ENCODE measurements at regions not wholly inside any gene's neighbourhood (a gene's known extent, or its start where the extent isn't known, plus 50 kb on each side); places are given as distances from the start of the nearest gene placed in this dataset.
"Not testable (repeated sequence)": the region's sequence is repeated elsewhere in the genome, so short reads cannot be mapped to it uniquely, and the experiment has no call there.

GRCh38 chr5:25701936-25702335, 1057.2 kb upstream of the CDH10 start:
- H3K4me3 ChIP-seq (ENCODE audit: low read length) = no peak overlapping the region
- no peak for DNase-seq (ENCODE audit: low read depth)
- TF ChIP-seq, protein P1, sequence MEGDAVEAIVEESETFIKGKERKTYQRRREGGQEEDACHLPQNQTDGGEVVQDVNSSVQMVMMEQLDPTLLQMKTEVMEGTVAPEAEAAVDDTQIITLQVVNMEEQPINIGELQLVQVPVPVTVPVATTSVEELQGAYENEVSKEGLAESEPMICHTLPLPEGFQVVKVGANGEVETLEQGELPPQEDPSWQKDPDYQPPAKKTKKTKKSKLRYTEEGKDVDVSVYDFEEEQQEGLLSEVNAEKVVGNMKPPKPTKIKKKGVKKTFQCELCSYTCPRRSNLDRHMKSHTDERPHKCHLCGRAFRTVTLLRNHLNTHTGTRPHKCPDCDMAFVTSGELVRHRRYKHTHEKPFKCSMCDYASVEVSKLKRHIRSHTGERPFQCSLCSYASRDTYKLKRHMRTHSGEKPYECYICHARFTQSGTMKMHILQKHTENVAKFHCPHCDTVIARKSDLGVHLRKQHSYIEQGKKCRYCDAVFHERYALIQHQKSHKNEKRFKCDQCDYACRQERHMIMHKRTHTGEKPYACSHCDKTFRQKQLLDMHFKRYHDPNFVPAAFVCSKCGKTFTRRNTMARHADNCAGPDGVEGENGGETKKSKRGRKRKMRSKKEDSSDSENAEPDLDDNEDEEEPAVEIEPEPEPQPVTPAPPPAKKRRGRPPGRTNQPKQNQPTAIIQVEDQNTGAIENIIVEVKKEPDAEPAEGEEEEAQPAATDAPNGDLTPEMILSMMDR (IDR thresholded peaks at IDR 0.05; ENCODE audit: insufficient read depth, low read depth, low read length, missing control alignments) = no peak

GRCh38 chr5:25694801-25695200, 1050.0 kb upstream of the CDH10 start:
- no peak overlapping the region for H3K4me3 ChIP-seq (ENCODE audit: low read length)
- TF ChIP-seq, protein P1 (IDR thresholded peaks at IDR 0.05; ENCODE audit: insufficient read depth, low read depth, low read length, missing control alignments) = no peak
- DNase-seq (ENCODE audit: low read depth) = no peak

DNA sequence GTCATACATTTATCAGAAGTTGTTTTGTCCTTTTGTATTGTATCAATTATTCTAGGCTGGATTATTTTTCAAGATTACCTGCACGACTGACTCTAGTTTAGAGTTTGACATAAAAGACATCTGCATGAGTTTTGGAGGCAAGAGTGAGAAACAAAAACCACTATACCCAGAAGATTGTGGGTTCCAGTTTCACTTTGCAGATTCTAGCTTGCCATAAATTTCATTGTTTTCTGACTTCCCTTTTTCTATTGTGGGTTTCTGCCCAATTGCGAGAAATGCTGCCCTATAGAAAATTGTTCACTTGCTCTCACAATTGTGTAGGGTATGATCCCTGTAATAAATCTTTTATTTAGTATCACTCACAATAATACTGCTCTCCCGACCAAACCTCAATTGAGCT, 1043.4 kb upstream of the CDH10 start:
- no peak overlapping the region for H3K4me3 ChIP-seq (ENCODE audit: low read length)
- TF ChIP-seq, protein P1 (IDR thresholded peaks at IDR 0.05; ENCODE audit: insufficient read depth, low read depth, low read length, missing control alignments) = no peak
- DNase-seq (ENCODE audit: low read depth) = no peak

- no peak overlapping the region for H3K4me3 ChIP-seq (ENCODE audit: low read length)
- TF ChIP-seq, protein P1 (IDR thresholded peaks at IDR 0.05; ENCODE audit: insufficient read depth, low read depth, low read length, missing control alignments) = no peak
Observed at GRCh38 chr5:25669645-25670401, 1025.0 kb upstream of the CDH10 start.

DNA sequence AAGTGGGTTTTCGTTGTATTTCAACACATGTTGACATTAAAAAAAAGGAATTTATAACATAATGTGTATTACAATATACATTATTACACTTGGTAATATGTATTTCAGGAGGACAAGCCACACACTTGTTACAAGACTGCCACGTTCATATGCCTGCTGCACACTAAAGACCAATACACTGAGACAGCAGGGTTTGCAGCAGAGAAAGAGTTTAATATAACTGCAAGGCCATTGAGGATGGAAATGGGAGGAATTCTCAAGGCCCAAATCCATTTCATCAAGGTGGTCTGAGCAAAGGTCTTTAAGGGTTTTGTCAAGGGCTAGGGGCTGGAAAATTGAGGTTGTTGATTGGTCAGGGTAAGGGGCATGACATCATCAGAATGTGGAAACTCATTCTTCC, 1017.8 kb upstream of the CDH10 start:
- TF ChIP-seq, protein P1 (IDR thresholded peaks at IDR 0.05; ENCODE audit: insufficient read depth, low read depth, low read length, missing control alignments) = no peak
- no peak for DNase-seq (ENCODE audit: low read depth)
- H3K4me3 ChIP-seq (ENCODE audit: low read length) = no peak overlapping the region

More at GRCh38 chr5:25669645-25670401, 1025.0 kb upstream of the CDH10 start:
- no peak for DNase-seq (ENCODE audit: low read depth)

DNA sequence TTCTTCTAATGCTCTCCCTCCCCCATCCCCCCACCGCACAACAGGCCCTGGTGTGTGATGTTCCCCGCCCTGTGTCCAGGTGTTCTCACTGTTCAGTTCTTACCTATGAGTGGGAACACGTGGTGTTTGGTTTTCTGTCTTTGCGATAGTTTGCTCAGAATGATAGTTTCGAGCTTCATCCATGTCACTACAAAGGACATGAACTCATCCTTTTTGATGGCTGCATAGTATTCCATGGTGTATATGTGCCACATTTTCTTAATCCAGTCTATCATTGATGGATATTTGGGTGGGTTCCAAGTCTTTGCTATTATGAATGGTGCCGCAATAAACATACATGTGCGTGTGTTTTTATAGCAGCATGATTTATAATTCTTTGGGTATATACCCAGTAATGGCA, 1005.5 kb upstream of the CDH10 start:
- not testable (repeated sequence) for DNase-seq (ENCODE audit: low read depth); H3K4me3 ChIP-seq (ENCODE audit: low read length)

DNA sequence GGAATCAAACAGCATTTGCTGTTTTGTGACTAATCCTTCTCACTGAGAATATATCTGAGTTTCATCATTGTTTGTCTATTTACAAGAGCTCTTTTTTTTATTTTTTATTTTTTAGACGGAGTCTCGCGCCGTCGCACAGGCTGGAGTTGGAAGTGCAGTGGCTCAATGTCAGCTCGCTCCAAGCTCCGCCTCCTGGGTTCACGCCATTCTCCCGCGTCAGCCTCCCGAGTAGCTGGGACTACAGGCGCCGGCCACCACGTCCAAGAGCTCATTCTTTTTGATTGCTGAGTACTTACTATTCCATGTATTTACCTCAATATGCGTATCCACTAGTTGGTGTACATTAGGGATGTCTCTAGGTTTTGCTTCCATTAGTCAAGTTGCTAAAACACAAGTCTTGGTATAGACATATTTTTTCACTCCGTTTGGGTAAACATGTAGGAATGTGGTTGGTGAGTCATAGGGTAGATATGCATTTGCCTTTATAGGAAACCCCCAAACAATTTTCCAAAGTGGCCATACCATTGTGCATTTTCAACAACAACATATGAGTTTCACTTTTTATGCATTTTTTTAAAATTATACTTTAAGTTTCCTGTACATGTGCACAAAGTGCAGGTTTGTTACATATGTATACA, 1005.0 kb upstream of the CDH10 start:
- no peak overlapping the region for H3K4me3 ChIP-seq (ENCODE audit: low read length)
- TF ChIP-seq, protein P1 (IDR thresholded peaks at IDR 0.05; ENCODE audit: insufficient read depth, low read depth, low read length, missing control alignments) = no peak
- DNase-seq (ENCODE audit: low read depth) = no peak
